ENCODE measurements at regions not wholly inside any gene's neighbourhood (a gene's known extent, or its start where the extent isn't known, plus 50 kb on each side); places are given as distances from the start of the nearest gene placed in this dataset.
"Not testable (repeated sequence)": the region's sequence is repeated elsewhere in the genome, so short reads cannot be mapped to it uniquely, and the experiment has no call there.

- no peak for DNase-seq (ENCODE audit: low read depth)
Observed at GRCh38 chrX:121433289-121433688, 385.9 kb downstream of the GLUD2 start.

- DNase-seq (ENCODE audit: low read depth), result not testable (repeated sequence)
Observed at GRCh38 chrX:121437666-121438065, 390.3 kb downstream of the GLUD2 start.

DNA sequence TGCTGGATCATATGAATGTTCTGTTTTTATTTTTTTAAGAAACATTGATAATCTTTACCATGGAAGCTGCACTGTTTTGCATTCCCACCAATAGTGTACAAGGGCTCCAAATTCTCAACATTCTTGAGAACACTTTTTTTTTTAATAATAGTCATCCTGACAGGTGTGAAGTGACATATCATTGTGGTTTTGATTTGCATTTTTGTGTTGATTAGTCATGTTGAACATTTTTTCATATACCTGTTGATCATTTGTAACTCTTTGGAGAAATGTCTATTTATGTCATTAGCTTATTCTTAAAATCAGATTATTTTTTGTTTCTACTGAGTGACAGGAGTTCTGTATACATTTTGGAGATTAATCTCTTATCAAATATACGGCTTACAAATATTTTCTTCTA, 408.5 kb downstream of the GLUD2 start:
- no peak for DNase-seq (ENCODE audit: low read depth)

GRCh38 chrX:121456315-121456714, 408.9 kb downstream of the GLUD2 start:
- no peak for DNase-seq (ENCODE audit: low read depth)

DNA sequence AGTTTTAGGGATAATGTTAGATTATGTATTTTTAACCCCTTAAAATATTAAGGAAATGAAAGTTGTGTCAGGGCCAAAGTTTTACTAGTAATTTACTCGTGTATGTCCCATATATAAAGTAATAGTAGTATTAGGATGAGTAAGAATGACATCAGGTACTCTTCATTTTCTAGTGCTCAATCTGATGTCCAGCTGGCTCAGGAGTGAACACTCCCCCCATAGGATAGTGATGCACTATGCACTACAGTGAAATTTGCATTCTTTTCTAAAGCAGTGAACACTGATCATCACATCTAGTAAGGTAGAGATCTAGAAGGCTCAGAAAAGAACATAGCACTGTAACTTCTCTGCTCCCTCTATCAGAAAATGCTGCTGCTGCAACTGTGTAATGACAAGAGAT, 409.7 kb downstream of the GLUD2 start:
- no peak for DNase-seq (ENCODE audit: low read depth)

DNA sequence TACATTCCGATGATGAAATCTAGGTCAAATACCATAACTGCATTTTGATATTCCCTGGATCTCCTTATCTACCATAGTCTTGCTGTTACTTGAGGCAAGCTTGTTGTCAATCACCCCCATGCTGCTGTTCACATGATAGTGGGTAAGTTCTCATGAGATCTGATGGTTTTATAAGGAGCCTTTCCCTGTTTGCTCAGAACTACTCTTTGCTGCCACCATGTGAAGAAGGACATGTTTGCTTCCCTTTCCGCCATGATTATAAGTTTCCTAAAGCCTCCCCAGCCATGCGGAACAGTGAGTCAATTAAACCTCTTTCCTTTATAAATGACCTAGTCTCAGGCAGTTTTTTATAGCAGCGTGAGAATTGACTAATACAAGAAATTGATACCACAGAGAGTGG, 432.0 kb downstream of the GLUD2 start:
- no peak for DNase-seq (ENCODE audit: low read depth)

DNA sequence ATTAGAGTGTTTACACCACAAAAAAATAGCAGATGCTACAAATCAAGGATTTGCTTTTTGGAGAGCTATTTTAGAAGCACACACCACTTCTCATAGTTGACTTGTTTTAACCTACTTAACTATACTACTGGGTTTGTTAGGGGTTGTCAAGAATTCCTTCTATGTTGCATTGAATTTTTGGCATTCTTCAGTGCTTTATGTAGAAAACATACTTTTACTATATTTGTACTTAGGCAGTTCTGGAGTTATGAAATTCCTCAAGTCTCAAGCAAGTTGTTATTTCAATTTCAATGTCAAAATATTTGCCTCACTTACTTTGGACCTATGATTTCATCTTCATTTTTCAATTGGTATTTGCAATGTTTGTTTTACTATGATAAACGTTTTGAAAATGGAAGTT, 449.6 kb downstream of the GLUD2 start:
- no peak for DNase-seq (ENCODE audit: low read depth)

- DNase-seq (ENCODE audit: low read depth), result no peak
Observed at GRCh38 chrX:121504153-121504552, 456.7 kb downstream of the GLUD2 start.

- no peak for DNase-seq (ENCODE audit: low read depth)
Observed at GRCh38 chrX:121546317-121546716, 498.9 kb downstream of the GLUD2 start.

- DNase-seq (ENCODE audit: low read depth), result no peak
Observed at GRCh38 chrX:121558886-121559285, 511.5 kb downstream of the GLUD2 start.

DNA sequence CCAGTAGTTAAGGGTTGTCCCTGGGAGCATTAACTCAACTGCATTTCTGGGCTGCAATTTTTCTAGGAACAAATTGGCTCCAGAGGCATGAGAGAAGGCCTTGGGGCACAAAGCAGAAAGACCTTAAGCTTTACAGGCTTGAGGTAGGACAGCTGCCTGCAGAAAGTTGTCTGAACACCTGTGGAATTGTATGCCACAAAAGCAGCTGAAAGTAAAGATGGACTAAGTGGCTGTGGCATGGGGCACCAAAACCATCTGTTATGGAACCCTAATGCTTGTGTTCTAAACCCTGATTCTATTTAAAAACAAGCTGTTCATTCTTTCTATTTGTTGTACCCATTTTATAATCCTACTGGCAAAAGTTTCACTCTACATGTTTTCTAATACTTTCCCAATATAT, 515.2 kb downstream of the GLUD2 start:
- DNase-seq (ENCODE audit: low read depth), result no peak

DNA sequence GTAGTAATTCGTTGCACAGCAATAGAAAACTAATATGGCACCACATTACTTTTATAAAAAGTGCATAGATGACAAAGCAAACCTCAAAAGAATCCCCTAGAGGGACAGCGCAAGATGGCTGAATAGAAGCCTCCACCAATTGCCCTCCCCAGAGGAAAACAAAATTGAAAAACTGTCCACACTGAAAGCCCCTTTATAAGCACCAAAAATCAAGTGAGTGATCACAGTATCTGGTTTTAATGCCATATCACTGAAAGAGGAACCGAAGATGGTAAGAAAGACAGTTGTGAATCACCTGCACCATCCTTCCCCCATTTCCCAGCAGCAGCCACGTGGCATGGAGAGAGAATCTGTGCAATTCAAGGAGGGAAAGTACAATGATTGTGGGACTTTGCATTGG, 522.2 kb downstream of the GLUD2 start:
- no peak for DNase-seq (ENCODE audit: low read depth)

- DNase-seq (ENCODE audit: low read depth), result no peak
Observed at GRCh38 chrX:121570072-121570841, 522.8 kb downstream of the GLUD2 start.

- DNase-seq (ENCODE audit: low read depth), result no peak
Observed at GRCh38 chrX:121571333-121571732, 523.9 kb downstream of the GLUD2 start.

GRCh38 chrX:121574384-121574783, 527.0 kb downstream of the GLUD2 start:
- DNase-seq (ENCODE audit: low read depth), result not testable (repeated sequence)

DNA sequence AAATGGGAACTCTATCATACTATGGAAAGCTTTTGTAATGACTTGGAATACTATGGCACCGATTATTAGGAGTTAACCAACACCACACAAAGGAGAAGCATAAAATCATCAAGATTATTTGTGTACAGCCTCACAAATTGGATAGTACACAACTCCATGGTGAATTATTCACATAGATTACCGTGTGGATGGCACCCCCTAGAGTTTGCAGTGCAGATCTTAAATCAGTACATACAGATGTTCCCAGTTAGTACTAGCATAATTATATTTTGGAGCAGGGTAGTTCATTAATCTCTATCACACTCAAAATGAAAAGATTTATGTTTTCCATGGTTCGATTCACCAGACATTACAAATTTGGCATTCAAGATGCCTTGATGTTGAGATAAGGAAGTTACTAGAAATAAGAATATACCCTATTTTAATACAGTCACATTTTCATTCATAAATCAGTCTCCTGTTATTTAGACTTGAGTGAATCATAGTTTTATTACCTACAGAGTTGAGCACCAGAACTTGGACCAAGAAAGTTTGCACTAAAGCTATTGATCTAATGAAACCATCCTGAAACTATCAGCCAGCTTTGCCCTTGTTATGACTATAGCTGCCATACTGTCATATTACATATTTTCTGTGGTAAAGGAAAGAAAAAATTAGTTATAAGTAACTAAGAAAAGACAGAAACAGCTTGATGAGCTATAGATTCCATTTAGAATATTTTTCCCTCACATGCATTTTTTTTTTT, 531.8 kb downstream of the GLUD2 start:
- DNase-seq (ENCODE audit: low read depth), result no peak

DNA sequence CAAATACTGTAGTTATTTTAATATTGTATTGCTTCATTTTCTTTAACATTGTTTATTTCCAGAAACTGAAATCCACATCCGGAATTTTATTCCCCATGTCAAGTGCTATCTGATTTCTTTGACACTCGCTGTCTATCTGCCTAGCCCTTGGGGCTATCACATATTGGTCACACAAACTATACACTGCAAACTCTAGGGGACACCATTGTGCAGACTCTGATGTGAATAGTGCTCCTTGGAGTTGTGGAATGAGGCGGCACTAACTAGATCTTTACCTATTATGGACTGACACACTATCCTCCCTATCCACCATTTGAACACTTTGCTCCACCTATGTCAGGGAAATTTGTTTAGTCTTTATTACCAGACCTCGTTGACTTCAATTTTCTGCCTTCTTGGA, 534.5 kb downstream of the GLUD2 start:
- no peak for DNase-seq (ENCODE audit: low read depth)

DNA sequence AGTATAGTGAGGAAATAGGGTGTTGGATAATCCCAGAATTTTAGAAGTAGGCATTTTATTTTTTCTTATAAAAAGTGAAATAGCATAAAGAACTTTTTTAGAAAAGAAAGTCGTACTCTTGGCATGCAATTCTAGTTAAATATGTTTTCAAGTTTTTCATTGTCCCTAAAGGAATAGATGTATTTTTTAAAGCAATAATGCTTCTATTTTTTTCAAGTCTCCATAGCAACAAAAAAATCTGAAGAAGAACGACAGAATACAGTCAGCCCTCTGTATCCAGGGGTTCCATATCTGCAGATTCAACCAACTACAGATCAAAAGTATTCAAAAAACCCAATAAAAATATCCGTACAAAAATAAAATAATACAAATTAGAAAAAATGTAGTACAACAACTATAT, 538.2 kb downstream of the GLUD2 start:
- DNase-seq (ENCODE audit: low read depth), result no peak

DNA sequence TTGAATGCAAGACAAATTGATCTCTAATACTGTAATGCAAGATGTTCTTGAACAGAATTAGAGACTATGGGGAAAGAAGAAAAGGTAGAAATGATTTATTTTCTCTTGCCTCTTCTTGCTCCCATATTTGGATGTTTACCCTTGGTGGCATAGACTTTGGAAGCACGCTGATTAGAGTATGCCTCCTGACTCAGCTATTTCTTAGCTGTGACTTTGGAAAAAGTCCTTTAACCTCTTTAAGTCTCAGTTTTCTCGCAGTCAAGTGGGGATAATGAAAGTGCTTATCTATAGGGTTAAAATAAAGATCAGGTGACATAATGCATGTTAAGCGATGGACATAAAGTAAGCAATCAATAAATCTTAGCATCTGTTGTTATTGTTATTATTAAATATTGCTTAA, 545.5 kb downstream of the GLUD2 start:
- no peak for DNase-seq (ENCODE audit: low read depth)

DNA sequence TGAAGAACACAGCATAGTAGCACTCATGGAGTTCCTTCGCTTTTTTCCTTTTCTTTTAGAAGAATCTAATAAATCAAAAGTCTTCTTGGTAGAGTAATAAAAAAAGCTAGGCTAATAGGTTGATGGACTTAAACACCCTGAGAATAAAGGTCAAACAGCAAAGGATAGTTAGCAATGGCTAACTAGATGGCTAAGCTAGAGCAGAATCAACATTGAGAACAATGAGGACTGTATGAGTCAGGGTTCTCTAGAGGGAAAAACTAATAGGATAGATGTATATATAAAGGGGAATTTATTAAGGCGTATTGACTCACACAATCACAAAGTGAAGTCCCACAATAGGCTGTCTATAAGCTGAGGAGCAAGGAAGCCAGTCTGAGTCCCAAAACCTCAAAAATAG, 550.9 kb downstream of the GLUD2 start:
- no peak for DNase-seq (ENCODE audit: low read depth)

DNA sequence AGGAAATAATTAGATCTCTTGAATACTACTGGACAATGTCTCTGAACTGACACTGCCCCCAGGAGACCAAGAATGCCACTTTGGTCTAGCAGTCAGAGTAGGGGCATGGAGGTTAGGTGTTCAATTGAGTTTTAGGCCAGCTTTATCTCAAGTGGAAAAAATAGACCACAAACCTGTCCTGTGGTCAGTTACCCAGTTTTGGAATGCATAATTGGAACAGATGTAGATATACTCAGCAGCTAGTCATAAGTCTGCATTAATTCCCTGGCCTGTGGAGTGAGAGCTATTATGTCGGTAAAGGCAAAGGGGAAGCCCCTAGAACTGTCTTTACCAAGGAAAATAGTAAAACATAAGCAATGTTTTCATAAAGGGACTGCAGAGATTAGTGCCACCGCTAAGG, 587.7 kb downstream of the GLUD2 start:
- DNase-seq (ENCODE audit: low read depth), result no peak

DNA sequence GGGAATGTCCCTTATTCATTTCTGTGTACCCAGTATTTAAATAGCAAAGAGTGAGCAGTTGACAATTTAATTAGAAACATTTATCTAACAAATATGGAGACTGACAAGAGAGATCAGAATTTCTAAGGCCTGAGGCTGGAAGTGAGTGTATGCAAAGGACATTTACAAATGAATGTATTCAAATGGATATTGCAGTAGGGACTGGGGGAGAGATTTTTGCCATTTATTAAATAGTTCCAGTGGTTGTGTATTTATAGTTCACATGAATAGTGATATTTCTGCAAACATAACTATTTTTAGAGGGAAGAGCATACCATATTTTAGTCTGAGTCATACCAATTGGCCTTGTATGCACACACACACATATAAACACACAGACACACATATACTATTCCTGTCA, 592.4 kb downstream of the GLUD2 start:
- no peak for DNase-seq (ENCODE audit: low read depth)

GRCh38 chrX:121641560-121641959, 594.1 kb downstream of the GLUD2 start:
- no peak for DNase-seq (ENCODE audit: low read depth)

DNA sequence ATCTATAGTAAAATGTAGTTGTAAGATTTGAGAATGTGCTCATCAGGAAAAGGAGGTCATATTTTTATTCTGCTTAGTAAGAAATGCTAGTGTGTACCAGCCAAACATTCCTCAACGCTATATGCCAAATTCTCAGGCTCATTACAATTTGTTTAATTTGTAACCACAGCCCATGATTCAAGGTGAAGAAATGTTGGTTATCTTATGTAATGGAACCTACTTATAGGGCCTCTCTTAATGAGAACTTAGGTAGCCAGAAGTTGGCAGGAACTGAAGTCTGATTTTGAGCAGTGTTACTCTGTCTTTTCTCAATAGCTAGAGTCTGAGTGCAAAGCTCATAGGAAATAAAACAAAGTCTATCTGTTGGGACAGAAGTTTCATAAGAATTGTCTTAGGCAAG, 595.0 kb downstream of the GLUD2 start:
- DNase-seq (ENCODE audit: low read depth), result no peak
